GM19395 (cell line): ENCODE measurements at regions not wholly inside any gene's neighbourhood (a gene's known extent, or its start where the extent isn't known, plus 50 kb on each side); places are given as distances from the start of the nearest gene placed in this dataset.

Source experiments
- ATAC-seq: cut with Tn5 transposase; IDR thresholded peaks from one replicate; pipeline ENCODE4 v1.9.1; 2021; ENCODE audit warnings: mild to moderate bottlenecking, moderate library complexity; ENCODE audit not compliant: unreplicated experiment

DNA sequence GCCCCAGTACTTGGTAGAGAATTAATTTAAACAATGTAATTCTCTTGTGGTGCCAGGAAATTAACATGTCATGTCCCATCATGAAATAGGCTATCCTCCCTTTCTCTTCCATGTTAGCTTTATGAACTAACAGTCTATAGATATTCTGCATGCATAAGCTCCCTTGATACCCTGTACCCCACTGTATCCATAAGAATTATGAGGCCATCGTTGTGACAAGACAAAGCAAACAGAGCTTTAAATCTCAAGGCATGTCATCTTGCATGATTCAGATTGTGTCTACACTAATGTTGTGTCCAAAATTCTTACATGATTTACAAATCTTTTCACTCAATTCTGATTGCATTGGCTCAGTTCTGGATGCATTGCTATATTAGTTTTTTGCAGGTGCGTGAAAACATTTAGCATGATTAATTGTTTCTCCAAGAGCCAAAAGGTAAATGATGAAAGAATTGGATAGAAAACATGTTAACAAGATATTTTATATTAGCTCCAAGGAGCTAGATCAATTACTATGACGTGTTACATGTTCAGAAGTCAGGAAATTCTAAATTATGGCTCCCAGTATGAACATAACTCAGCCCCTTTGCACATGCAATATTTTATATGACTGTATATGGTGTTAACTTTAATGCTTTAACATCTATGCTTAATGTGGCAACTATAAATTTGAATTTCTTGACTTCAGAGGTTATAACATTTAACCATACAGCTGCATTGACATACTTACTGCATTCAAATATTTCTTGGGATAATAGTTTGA is 620.3 kb downstream of the SLC4A3 start:
- no peak for ATAC-seq

DNA sequence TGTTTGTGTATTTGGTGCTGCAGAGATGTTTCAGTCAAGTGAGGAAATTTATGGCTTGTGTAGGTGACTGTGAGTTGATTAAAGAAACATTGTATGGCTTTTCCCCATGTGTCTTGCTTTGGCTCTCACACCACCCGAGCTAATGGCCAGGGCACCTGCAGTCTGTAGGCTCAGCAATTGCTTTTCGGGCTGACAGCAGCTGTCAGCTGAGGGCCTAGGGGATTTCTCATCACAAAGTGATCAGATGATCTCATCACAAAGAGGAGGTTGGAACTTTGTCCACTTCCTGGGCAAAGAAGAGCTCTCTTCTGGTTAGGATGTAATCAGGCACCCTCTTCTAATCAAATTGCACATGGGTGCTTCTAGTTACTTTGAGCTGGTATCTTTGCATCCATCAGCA is 632.2 kb downstream of the SLC4A3 start:
- ATAC-seq, result no peak

DNA sequence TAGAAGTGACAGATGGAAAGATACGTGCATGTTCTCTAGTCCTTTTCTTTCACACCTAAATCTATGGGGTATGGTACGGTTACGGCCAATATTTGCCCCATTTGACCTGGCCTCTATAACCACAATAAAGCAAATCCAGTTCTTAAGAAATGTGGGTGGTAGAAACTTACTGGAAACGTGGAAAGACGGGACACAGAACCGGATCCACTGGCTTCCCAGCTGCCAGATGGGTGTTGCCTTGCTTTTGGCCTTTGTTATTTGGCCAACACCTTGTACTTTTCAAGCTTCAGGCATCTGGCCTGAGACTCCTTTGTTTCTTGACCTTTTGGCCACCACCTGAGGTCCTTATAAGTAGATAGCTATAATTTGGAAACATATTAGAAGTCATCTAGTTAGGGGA is 635.9 kb downstream of the SLC4A3 start:
- no peak for ATAC-seq

DNA sequence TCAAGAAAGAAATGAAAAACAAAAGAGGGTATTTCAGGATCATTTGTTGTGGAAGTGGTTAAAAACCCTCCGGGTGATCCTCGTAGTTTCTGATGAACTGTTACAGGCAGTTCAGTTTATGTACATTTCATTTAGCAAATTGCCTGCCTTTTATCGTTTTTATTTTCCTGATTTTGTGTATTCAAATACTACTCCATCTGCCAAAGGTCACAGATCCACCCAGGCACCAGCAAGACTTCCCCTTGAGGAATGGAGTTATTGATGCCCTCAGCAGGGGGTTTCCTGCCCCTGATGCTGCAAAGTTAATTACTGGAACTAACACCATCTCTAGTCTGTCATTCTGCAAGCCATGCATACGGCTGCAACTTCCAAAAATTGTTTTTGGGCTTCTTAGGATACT is 641.9 kb downstream of the SLC4A3 start:
- no peak for ATAC-seq

DNA sequence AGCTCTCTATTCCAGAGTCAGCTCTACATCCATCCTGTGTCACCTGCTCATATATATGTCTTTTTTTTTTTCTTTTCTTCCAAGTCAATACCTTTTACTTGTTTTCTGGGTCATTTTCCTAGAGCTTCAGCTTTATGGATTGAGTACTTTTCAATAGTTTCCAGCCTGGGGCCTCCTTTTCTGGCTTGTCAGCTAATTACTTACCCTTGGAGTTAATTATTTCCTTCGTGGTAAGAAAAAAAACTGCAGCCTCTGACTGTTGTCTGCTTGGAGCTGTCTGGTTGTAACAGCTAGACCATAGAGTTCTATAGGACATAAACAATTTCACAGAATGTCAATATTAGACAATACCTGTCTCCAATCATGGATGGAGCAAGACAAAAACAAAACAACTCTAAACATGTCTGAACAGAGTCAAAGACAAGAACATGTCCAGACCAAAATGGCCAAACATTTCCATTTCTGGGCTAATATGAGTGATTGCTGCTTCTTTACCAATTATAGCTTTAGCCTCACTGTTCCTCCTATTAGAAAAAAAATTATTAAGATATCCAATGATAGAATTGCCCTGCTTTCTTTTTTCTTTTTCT is 643.1 kb downstream of the SLC4A3 start:
- no peak for ATAC-seq

DNA sequence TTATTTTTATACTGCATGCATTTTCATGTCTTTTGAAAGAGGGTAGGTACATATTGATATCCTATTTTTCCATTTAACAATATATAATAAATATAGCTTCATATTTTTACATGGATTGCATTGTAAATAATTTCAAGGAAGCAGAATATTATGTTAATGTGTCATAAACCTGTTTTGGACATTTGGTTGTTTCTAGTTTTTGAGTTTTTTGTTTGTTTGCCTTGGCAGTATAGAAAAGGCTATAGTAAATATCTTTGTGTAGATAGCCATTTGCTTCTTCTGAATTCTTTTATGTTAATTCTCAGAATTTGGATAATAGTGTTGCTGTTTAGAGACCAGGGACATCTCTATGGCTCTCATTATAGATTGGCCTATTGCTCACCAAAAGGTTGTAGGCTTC is 645.2 kb downstream of the SLC4A3 start:
- no peak for ATAC-seq

DNA sequence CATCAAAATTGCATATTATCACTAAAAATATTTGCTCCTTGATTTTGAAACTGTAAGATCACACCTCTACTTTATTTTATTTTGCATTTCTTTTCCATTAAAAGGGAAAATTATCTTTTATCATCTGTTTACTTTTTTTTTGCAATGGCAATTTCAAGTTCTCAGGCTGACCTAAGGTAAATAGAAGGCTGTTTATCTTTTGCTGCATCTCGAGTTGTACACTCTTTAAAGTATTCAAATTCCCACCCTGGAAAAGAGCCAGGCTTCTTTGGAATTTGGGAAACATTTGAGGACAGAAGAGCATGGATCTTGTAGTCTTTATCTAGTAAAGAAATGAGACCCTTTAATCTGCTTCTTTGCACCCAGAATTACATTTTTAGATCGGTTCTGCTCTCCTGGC is 645.7 kb downstream of the SLC4A3 start:
- no peak for ATAC-seq

DNA sequence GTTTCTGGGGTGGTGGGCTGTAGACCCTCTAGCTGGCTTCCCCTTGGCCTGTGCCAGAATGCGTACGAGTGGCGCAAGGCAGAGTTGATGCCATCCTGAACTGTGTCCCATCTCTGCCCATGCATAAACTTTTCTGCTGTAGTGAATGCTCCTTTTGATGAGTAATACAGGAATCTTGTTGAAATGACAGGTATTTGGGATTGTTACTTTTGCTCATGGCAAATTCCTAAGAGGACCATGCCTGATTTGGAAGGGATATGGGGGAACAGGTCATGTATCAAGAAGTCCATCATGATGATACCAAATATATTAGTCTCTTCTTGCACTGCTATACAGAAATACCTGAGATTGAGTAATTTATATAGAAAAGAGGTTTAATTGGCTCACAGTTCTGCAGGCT is 648.0 kb downstream of the SLC4A3 start:
- no peak for ATAC-seq

DNA sequence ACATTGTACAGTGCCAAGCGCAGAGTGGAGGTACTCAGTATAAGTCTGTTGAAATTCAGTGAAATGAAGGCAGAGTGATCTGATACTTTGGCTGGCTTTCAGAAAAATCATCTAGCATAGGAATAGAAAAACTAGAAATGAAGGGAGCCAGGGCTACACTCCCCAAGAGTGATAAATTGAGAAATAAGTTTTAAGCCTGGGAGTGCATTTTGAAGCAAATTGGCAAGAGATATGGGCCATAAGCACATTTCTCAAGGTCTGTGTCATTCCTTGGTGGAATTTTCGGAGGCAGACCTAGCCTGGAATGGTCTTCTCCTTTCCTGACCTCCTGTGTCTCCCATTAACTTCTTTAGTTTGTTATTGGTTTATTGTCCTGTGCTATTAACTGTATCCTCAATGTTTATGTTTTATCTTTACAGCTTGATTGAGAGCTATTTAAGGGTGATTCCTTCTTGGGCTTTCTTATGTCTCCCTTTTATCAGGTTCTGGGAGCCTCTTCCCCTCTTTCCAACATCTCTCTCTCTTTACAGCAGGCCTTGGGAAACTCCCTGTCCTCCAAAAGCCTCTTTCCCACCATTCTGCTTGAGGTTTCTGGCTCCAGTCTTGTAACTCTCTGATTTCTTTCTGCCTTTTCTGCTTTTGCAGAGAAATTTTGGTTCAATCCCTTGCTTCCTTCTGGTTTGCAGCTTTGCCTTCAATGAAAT is 649.5 kb downstream of the SLC4A3 start:
- no peak for ATAC-seq

DNA sequence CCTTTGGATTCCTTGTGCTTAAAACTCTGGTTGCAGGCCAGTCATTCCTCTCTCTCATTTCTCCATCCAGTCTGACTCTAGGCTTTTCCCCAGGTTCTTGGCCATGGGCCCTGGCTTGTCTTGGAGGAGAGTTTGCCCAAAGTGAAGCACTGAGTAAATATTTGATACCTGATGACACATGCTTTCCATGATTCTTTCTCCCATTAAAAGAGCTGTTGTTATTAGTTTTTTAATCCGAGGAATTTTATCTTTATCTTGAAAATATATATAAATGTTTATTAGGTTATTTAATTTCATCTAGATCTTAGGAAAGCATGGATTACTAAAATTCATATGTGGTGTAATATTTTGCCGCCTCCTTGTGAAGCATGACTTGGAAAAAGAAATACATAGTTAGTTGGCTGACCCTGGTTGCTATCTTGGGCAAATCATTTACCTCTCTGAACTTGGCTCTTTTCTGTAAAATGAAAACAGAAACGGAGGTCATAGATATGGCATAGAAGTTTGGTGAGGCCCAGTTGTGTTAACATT is 650.1 kb downstream of the SLC4A3 start:
- no peak for ATAC-seq

DNA sequence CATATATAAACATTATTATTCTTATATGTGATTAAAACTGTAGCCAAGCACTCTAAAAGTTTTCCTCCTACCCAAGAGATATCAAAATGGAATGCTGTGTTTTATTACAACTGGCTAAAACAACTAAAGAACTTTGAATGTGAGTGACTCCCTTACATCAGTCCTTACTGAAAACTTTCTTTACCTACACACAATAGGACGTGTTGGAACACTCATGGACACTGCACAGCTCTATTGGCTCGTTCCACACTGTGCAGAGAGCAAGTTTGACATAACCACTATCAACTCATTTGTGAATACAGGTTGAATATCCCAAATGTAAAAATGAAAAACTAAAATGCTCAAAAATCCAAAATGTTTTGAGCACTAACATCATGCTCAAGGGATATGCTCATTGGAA is 650.6 kb downstream of the SLC4A3 start:
- ATAC-seq, result no peak

DNA sequence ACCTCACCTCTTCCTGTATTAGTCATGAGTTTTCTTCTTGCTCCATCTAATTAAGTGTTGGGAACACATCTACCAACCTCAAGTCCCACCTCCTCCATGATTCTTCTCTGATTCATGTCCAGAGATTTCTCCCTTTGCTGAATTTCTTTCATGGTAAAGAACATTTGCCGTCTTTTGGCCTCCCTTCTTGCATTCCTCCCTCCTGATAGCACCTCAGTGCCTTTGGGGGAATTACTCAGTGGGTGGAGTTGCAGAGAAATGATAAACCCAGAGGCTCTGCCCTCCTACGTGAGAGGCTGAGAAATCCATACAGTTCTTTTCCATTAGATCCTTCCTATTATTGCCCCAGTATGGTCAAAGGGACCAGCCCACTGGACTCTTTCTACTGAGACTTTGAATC is 651.9 kb downstream of the SLC4A3 start:
- ATAC-seq, result no peak

DNA sequence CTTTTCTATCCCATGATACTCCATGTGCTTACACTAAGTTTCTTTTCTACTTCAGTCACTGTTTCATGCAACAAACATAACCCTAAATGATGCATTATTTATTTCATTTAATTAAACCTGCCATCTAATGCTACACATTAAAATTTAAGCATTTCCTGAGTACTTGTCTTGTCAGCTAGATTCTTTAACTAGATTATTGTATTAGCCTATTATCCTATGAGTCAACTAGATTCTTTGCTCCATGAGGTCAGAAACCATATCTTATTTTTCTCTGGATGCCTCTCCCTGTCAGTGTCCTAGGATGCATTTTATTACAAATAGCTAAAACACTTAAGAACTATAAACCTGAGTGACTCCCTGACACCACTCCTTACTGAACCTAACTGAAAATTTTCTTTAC is 652.4 kb downstream of the SLC4A3 start:
- no peak for ATAC-seq

DNA sequence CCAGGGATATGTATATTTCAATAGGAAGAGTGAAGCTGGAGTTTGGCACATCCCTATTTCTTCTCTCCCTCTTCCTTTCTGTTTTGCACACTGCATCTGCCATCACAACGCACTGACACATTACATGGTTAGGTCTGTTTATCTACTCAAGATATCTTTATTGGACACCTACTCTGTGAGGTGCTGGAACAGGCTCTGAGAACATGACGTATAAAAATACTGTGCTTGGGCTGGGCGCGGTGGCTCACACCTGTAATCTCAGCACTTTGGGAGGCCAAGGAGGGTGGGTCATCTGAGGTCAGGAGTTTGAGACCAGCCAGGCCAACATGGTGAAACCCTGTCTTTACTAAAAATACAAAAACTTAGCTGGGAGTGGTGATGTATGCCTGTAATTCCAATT is 653.3 kb downstream of the SLC4A3 start:
- no peak for ATAC-seq

DNA sequence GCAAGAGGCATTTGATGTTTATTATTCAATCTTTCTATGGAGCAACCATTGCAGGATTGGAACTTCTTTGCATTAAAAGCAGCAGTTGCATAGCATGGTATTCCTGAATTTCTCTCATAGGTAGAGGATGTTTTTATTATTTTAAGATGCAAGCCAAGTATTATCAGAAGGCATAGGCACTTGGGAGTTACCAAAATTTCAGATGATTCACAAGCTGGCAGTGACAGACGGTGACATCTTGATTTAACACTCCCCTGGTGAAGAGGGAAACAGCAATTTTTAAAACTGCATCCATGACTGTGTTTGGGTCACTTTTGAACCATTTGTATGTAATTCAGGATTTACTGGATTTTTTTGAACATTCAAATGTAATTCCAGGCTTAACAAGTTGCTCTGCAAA is 654.3 kb downstream of the SLC4A3 start:
- ATAC-seq, result no peak

DNA sequence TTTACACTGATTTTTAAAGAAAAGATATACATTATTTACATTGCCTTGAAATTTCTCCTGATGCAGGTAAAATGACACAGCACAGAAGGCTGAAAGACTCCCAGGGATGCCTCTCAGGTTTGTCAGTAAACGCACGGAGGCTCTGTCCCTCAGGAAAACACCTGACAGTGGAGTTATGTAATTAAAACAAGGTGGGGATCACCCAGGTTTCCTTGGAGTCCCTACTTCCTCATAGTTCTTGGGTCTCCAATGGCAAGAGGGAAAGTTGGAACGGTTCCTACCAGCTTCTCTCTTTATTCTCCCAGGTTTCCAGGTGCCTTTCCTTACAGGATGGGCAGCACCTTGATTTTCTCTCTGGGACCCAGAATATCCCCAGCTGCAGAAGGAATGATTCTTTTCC is 654.8 kb downstream of the SLC4A3 start:
- ATAC-seq, result no peak

DNA sequence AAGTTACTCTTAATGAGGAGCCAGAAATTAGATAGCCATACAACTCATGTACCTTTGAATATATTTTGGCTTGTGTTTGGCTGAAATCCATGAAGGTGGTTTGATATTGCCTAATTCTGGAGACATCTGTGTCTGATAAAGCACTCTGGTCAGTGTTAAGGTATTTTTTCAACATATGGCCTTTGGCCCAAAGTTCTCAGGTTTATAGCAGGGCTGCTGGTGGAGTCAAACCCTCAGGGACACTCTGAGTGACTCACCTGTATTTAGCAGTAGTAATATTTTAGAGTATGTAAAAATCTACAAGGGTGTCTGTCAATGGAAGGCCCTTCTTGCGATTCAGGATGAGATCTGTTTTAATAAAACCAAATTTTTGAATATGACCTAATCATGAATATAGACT is 666.5 kb downstream of the SLC4A3 start:
- no peak for ATAC-seq

DNA sequence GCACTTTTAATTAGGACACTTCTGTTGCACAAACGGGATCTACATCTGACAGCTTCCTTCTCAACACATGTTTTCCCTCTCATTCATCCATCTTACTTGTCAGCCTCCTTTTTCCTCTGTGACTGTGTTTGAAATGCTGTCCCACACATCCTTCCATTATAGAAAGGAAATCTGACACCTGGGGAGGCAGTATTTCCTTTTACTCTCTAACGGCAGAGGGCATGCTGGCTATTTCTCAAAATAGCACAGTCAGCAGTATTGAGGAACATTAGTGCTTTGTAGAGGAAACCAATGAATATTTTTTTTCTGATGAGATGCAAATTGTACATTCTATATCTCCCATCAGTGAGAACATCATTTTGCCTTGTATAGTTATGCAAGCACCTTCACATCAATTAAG is 668.7 kb downstream of the SLC4A3 start:
- no peak for ATAC-seq

DNA sequence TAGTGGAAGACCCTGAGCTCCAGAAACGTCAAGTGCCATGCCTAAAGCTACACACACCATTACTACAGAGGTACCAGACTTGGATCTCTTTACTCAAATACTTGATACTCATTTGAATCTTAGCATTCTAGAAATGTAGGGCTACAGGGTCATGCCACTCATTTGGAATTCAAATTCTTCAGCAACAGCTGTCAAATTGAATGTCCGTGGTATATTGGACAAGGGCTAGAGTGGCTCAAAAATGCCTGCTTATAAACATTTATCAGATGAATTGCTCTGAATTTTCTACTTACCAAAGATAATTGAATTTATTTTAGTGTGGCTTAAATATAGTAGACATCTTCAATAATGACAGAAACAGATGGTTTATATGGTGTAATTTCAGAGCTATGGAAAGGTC is 669.7 kb downstream of the SLC4A3 start:
- ATAC-seq, result no peak

DNA sequence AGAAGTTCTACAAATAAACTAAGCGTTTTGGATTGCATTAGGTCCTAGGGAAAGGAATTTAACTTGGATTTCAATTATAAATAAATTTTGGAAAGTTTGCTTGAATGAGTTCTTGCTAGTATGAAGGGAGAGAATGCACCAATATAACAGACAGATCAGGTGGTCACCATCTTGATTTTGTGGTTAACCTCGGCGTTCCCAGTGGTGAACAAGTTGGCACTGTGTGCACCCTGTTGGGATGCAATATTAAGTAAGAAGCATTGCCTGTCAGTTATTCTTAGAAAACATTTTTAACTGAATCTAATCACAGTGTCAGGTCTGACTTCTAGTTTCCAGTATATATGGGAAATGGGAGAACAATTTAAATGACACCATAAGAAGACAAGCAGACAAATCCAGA is 673.4 kb downstream of the SLC4A3 start:
- ATAC-seq, result no peak

DNA sequence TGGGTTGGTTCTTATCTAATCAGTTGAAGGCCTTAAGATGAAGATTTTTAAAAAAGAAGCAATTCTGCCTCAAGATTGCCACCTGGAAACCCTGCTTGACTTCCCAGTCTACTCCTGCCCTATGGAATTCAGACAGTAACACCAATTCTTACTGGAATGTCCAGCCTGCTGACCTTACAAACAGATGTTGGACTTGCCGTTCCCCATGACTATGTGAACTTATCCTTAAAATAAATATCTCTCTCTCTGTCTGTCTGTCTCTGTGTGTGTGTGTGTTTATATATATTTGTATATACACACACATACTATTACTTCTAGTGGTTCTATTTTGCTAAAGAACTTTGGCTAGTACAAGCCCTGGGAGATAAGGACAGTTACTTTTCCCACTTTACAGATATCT is 675.3 kb downstream of the SLC4A3 start:
- ATAC-seq, result no peak

DNA sequence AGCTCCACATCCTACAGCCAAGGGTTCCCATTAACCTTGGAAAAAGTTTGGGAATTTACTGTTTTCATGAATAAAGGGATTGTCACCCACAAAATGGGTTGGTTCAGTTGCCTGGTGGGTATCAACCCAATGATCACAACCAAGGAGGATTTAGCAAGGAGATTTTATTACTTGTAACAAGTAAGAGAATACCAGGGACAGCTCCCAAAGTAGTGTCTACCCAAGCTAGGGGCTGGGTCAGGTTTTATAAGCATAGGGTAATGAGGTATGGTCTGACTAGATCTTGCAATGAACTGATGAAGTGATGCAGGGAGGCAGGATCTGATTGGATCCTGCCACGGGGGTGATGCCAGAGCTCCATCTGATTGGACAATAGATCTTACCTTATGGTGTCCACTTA is 681.8 kb downstream of the SLC4A3 start:
- ATAC-seq, result no peak
